ENCODE measurements at regions not wholly inside any gene's neighbourhood (a gene's known extent, or its start where the extent isn't known, plus 50 kb on each side); places are given as distances from the start of the nearest gene placed in this dataset.

- Mint-ChIP-seq H3K9me3 (peaks cover 0 to 2% (median 0%) of the 10 kb centered on the region in 7 donors), H3K4me3 (no peak overlapping the region), H3K36me3 (no peaks in the 10 kb centered on the region), H3K27ac (no peak overlapping the region), H3K27me3 (ENCODE audit: low read depth in 3 of 3) (peaks cover 1 to 5% (median 2%) of the 10 kb centered on the region in 3 donors), H3K4me1 (peaks cover 22% of the 10 kb centered on the region)
- no peaks in the 10 kb centered on the region for H3K36me3 ChIP-seq (replicated peaks in 1 of 2; ENCODE audit: control insufficient read depth in 1 of 2, insufficient read depth in 2 of 2, low read length in 2 of 2)
- no peaks in the 10 kb centered on the region for H3K79me2 ChIP-seq (ENCODE audit: insufficient read depth, low read length)
- no peaks in the 10 kb centered on the region for H4K20me1 ChIP-seq (ENCODE audit: insufficient read depth, low read length)
- H3K9me3 ChIP-seq (replicated peaks in 1 of 2; ENCODE audit: control insufficient read depth in 1 of 2, insufficient read depth in 1 of 2, low read length in 2 of 2): no peaks in the 10 kb centered on the region
- no peak for TF ChIP-seq CTCF (IDR thresholded peaks at IDR 0.05)
- no peak overlapping the region for H3K4me2 ChIP-seq (replicated peaks; ENCODE audit: extremely low read depth, low read length, poor library complexity, severe bottlenecking)
- H3K4me1 ChIP-seq (ENCODE audit: control insufficient read depth in 1 of 2, insufficient read depth in 2 of 2, low read length in 2 of 2): peaks cover 14 to 15% of the 10 kb centered on the region in 2 donors
- intact Hi-C loops (cut with micrococcal nuclease): no loop called here
- WGBS (ENCODE audit: insufficient coverage): 100% methylated on average over 6 of the region's 10 CpGs
- no peaks in the 10 kb centered on the region for H3K27me3 ChIP-seq (ENCODE audit: control insufficient read depth in 2 of 2, insufficient read depth in 2 of 2, low read length in 2 of 2)
- H2AFZ ChIP-seq (ENCODE audit: insufficient read depth, low read depth, low read length, poor library complexity, severe bottlenecking): no peak overlapping the region
- DNase-seq: no peak
- H3K27ac ChIP-seq (ENCODE audit: low read depth in 1 of 2, low read length in 2 of 2): no peak overlapping the region
- no peak overlapping the region for H3K4me3 ChIP-seq (replicated peaks in 1 of 3; ENCODE audit: low read depth in 2 of 3, low read length in 3 of 3)
- no peak overlapping the region for H3K9ac ChIP-seq (ENCODE audit: insufficient read depth, low read length, poor library complexity, severe bottlenecking)
These were observed 440.4 kb upstream of the RUNX1 start for GRCh38 chr21:35489389-35489980.

GRCh38 chr21:35488946-35489345, 439.8 kb upstream of the RUNX1 start:
- Histone ChIP-seq H3K4me2 (replicated peaks; ENCODE audit: extremely low read depth, low read length, poor library complexity, severe bottlenecking) (no peak overlapping the region), H3K27me3 (ENCODE audit: control insufficient read depth in 2 of 2, insufficient read depth in 2 of 2, low read length in 2 of 2) (no peaks in the 10 kb centered on the region), H3K27ac (ENCODE audit: low read depth in 1 of 2, low read length in 2 of 2) (no peak overlapping the region), H2AFZ (ENCODE audit: insufficient read depth, low read depth, low read length, poor library complexity, severe bottlenecking) (no peak overlapping the region), H4K20me1 (ENCODE audit: insufficient read depth, low read length) (no peaks in the 10 kb centered on the region), H3K9me3 (replicated peaks in 1 of 2; ENCODE audit: control insufficient read depth in 1 of 2, insufficient read depth in 1 of 2, low read length in 2 of 2) (no peaks in the 10 kb centered on the region), H3K4me3 (replicated peaks in 1 of 3; ENCODE audit: low read depth in 2 of 3, low read length in 3 of 3) (no peak overlapping the region), H3K9ac (ENCODE audit: insufficient read depth, low read length, poor library complexity, severe bottlenecking) (no peak overlapping the region), H3K79me2 (ENCODE audit: insufficient read depth, low read length) (no peaks in the 10 kb centered on the region), H3K4me1 (ENCODE audit: control insufficient read depth in 1 of 2, insufficient read depth in 2 of 2, low read length in 2 of 2) (peaks cover 14 to 15% of the 10 kb centered on the region in 2 donors), H3K36me3 (replicated peaks in 1 of 2; ENCODE audit: control insufficient read depth in 1 of 2, insufficient read depth in 2 of 2, low read length in 2 of 2) (no peaks in the 10 kb centered on the region)
- no peak overlapping the region for H3K4me3 Mint-ChIP-seq
- TF ChIP-seq CTCF (IDR thresholded peaks at IDR 0.05): no peak
- no peak overlapping the region for H3K27ac Mint-ChIP-seq
- intact Hi-C loops (cut with micrococcal nuclease): no loop called here
- H3K9me3 Mint-ChIP-seq: peaks cover 0 to 2% (median 0%) of the 10 kb centered on the region in 7 donors
- peaks cover 1 to 5% (median 5%) of the 10 kb centered on the region in 3 donors for H3K27me3 Mint-ChIP-seq (ENCODE audit: low read depth in 3 of 3)
- peaks cover 22% of the 10 kb centered on the region for H3K4me1 Mint-ChIP-seq
- no peaks in the 10 kb centered on the region for H3K36me3 Mint-ChIP-seq
- no peak for DNase-seq

Data from CD14-positive monocyte (primary cell).